PC-3 (cell line): ENCODE measurements at regions not wholly inside any gene's neighbourhood (a gene's known extent, or its start where the extent isn't known, plus 50 kb on each side); places are given as distances from the start of the nearest gene placed in this dataset.

ENCODE experiments used
- ATAC-seq: fragments of 200-7000 bp; cut with Tn5 transposase; 2 replicates; pipeline ENCODE4 v1.9.1; 2020; ENCODE audit warnings: mild to moderate bottlenecking, moderate library complexity
- BruUV-seq: library from RNA; stranded (reverse); fragments of 400-500 nt; replicated peaks from 2 replicates; lab custom pipeline; 2021; lab: Mats Ljungman, UMichigan
- CTCF ChIA-PET: fragments of 300-600 bp; sonication (Branson Sonifier 250); formaldehyde crosslinking; loops from one replicate; lab custom pipeline; 2022; ENCODE audit warnings: antibody characterized with exemption; lab: Charles Lee
- POLR2A ChIA-PET: fragments of 300-600 bp; sonication (Branson Sonifier 250); formaldehyde crosslinking; loops from one replicate; lab custom pipeline; 2022; ENCODE audit warnings: antibody characterized with exemption; ENCODE audit not compliant: unreplicated experiment; lab: Charles Lee
- DNase-seq: peaks from one replicate; pipeline ENCODE4 v3.0.0-alpha.2; 2015
- H2AFZ ChIP-seq: fragments of 300-600 bp; sonication (generic); 2 replicates; pipeline ENCODE4 v1.6.0; 2016; ENCODE audit warnings: antibody characterized with exemption, low read length
- H3F3A ChIP-seq: fragments of 300-600 bp; sonication (generic); one replicate; pipeline ENCODE4 v1.6.0; 2017; ENCODE audit warnings: antibody characterized with exemption, low read length, control low read depth, mild to moderate bottlenecking; ENCODE audit not compliant: unreplicated experiment
- H3K27ac ChIP-seq: fragments of 300-600 bp; sonication (generic); 2 replicates; pipeline ENCODE4 v1.5.1; 2016; ENCODE audit warnings: mild to moderate bottlenecking, low read length
- H3K27me3 ChIP-seq: fragments of 300-600 bp; sonication (generic); 2 replicates; pipeline ENCODE4 v1.6.1; 2016; ENCODE audit warnings: low read length, mixed read lengths
- H3K36me3 ChIP-seq: fragments of 300-600 bp; sonication (generic); 2 replicates; pipeline ENCODE4 v1.6.1; 2016; ENCODE audit warnings: low read depth, mixed run types, low read length, mixed read lengths
- H3K4me1 ChIP-seq: fragments of 300-600 bp; sonication (generic); 2 replicates; pipeline ENCODE4 v1.5.1; 2016; ENCODE audit warnings: low read length; ENCODE audit not compliant: insufficient read depth
- H3K4me2 ChIP-seq: fragments of 300-600 bp; sonication (generic); 2 replicates; pipeline ENCODE4 v1.6.0; 2016; ENCODE audit warnings: low read length
- H3K4me3 ChIP-seq: fragments of 300-600 bp; sonication (generic); 2 replicates; pipeline ENCODE4 v1.5.1; 2016; ENCODE audit warnings: mild to moderate bottlenecking, low read length, mixed read lengths
- H3K79me2 ChIP-seq: fragments of 300-600 bp; sonication (generic); 2 replicates; pipeline ENCODE4 v1.6.1; 2017; ENCODE audit warnings: low read length, mixed read lengths
- H3K9ac ChIP-seq: fragments of 300-600 bp; sonication (generic); 2 replicates; pipeline ENCODE4 v1.6.0; 2016; ENCODE audit warnings: mild to moderate bottlenecking, low read length
- H3K9me2 ChIP-seq: fragments of 300-600 bp; sonication (generic); replicated peaks from 2 replicates; pipeline ENCODE4 v1.6.1; 2016; ENCODE audit warnings: mixed run types, low read length, mixed read lengths
- H3K9me3 ChIP-seq: fragments of 300-600 bp; sonication (generic); 2 replicates; pipeline ENCODE4 v1.6.1; 2016; ENCODE audit warnings: low read length, mixed read lengths
- H4K20me1 ChIP-seq: fragments of 300-600 bp; sonication (generic); 2 replicates; pipeline ENCODE4 v1.6.1; 2016; ENCODE audit warnings: low read length, mixed read lengths
- EZH2 ChIP-seq: fragments of 300-600 bp; sonication (generic); IDR thresholded peaks from one replicate; pipeline ENCODE4 v1.6.1; 2017; ENCODE audit warnings: antibody characterized with exemption, mild to moderate bottlenecking, low read length; ENCODE audit not compliant: unreplicated experiment
- EZH2phosphoT487 ChIP-seq: fragments of 300-600 bp; sonication (generic); IDR thresholded peaks from 2 replicates; pipeline ENCODE4 v1.6.1; 2018; ENCODE audit warnings: mild to moderate bottlenecking, antibody characterized with exemption, low read length, borderline replicate concordance
- intact Hi-C: fragments of 100-400 bp; cut with micrococcal nuclease; formaldehyde crosslinking; loops from 2 replicates; pipeline ENCODE4 v1.9.0; 2023
- TF ChIP-seq, protein P1 (sequence below): fragments of 300-600 bp; sonication (generic); conservative IDR thresholded peaks from 2 replicates; pipeline ENCODE4 v1.5.1; 2017; ENCODE audit warnings: antibody characterized with exemption, low read depth, mild to moderate bottlenecking, low read length

DNA sequence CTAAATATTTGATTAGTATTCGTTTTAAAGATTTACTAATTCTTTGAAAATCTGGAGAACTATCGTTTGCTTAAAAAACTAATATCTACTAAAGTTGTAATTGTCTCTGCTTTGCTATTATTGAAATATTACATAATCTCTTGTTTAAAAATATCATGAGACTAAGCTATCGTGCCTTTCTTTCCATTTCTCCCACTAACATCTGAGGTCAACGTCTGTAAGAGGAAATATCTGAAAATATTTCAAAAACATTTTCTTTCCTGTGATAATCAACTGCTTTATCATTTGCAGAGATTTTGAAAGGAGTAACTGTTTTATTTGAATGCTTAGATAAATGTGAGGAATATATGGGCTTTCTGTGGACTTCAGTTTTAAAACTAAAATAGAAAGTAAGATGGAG is 694.1 kb downstream of the USP25 start:
- H3K36me3 ChIP-seq, result no peaks in the 10 kb centered on the region
- ChIA-PET CTCF (no interaction called here), POLR2A (no interaction called here)
- no TSS peak for BruUV-seq
- H3K4me3 ChIP-seq, result no peak overlapping the region
- H3F3A ChIP-seq, result no peaks in the 10 kb centered on the region
- intact Hi-C loops, result no loop called here
- no peaks in the 10 kb centered on the region for H3K9me2 ChIP-seq
- no peaks in the 10 kb centered on the region for H3K79me2 ChIP-seq
- TF ChIP-seq, protein P1, sequence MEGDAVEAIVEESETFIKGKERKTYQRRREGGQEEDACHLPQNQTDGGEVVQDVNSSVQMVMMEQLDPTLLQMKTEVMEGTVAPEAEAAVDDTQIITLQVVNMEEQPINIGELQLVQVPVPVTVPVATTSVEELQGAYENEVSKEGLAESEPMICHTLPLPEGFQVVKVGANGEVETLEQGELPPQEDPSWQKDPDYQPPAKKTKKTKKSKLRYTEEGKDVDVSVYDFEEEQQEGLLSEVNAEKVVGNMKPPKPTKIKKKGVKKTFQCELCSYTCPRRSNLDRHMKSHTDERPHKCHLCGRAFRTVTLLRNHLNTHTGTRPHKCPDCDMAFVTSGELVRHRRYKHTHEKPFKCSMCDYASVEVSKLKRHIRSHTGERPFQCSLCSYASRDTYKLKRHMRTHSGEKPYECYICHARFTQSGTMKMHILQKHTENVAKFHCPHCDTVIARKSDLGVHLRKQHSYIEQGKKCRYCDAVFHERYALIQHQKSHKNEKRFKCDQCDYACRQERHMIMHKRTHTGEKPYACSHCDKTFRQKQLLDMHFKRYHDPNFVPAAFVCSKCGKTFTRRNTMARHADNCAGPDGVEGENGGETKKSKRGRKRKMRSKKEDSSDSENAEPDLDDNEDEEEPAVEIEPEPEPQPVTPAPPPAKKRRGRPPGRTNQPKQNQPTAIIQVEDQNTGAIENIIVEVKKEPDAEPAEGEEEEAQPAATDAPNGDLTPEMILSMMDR, result no peak
- TF ChIP-seq EZH2phosphoT487, result no peak
- TF ChIP-seq EZH2, result no peak
- DNase-seq (no peak), ATAC-seq (no peak)
- H3K27ac ChIP-seq, result no peak overlapping the region
- H3K27me3 ChIP-seq, result peaks cover 25% of the 10 kb centered on the region
- no peaks in the 10 kb centered on the region for H3K9me3 ChIP-seq
- no peak overlapping the region for H3K9ac ChIP-seq
- no peak overlapping the region for H2AFZ ChIP-seq
- no peaks in the 10 kb centered on the region for H3K4me1 ChIP-seq
- no peaks in the 10 kb centered on the region for H4K20me1 ChIP-seq
- H3K4me2 ChIP-seq, result no peak overlapping the region

DNA sequence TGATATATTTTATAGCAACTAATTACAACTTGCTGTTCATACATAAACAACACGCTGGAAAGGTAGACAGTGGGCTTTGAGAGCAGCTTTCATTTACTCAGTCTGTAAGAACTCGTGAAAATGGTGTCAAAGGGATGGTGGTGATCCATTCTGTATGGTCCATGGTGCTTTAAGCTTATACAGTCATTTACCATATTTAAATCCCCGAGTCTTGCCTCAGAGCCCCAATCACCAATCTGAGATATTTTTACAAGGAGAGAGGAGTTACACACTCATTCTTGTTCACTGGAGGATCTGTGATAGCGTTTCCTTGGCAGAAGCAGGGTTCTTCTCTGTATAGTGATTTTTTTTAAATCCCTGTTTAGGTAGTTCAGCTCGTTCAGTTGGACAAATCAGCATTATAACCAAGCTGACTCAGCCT is 694.6 kb downstream of the USP25 start:
- Histone ChIP-seq H3K4me3 (no peak overlapping the region), H2AFZ (no peak overlapping the region), H3K27me3 (peaks cover 21% of the 10 kb centered on the region), H3K4me2 (no peak overlapping the region), H3K9me3 (no peaks in the 10 kb centered on the region), H3F3A (no peaks in the 10 kb centered on the region), H4K20me1 (no peaks in the 10 kb centered on the region), H3K36me3 (no peaks in the 10 kb centered on the region), H3K79me2 (no peaks in the 10 kb centered on the region), H3K27ac (no peak overlapping the region), H3K9ac (no peak overlapping the region), H3K9me2 (no peaks in the 10 kb centered on the region), H3K4me1 (no peaks in the 10 kb centered on the region)
- POLR2A ChIA-PET, result no interaction called here
- ATAC-seq (no peak), DNase-seq (no peak)
- CTCF ChIA-PET, result no interaction called here
- no TSS peak for BruUV-seq
- intact Hi-C loops, result no loop called here
- TF ChIP-seq EZH2, result no peak
- TF ChIP-seq, protein P1, result no peak
- TF ChIP-seq EZH2phosphoT487, result no peak

DNA sequence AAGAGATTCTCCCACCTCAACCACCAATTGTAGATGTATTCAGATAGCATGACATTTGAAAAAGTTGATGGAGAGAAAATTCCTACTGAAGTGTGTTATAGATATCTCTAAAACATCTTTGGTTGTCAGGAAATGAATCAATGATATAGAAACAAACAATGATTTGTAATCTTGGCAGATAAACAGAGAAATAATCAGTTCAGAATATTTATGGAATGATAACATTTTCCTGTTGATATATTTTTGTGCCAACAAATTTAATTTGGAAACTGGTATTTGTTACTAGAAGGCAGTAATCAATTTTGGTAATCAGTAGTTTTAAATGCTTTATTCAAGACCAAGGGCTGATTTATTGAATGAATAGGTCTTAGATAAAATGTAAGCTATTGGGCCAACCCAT is 695.6 kb downstream of the USP25 start:
- Histone ChIP-seq H3K27ac (no peak overlapping the region), H4K20me1 (no peaks in the 10 kb centered on the region), H3K4me2 (no peak overlapping the region), H3F3A (no peaks in the 10 kb centered on the region), H3K79me2 (no peaks in the 10 kb centered on the region), H3K4me3 (no peak overlapping the region), H3K36me3 (no peaks in the 10 kb centered on the region), H3K9me3 (no peaks in the 10 kb centered on the region), H3K4me1 (no peaks in the 10 kb centered on the region), H3K9ac (no peak overlapping the region), H3K27me3 (peaks cover 10% of the 10 kb centered on the region; the same call in 1 of the 2 replicates), H3K9me2 (no peaks in the 10 kb centered on the region), H2AFZ (no peak overlapping the region)
- no TSS peak for BruUV-seq
- CTCF ChIA-PET, result no interaction called here
- POLR2A ChIA-PET, result no interaction called here
- DNase-seq (no peak), ATAC-seq (no peak)
- TF ChIP-seq EZH2phosphoT487 (no peak), EZH2 (no peak)
- TF ChIP-seq, protein P1, result no peak
- intact Hi-C loops, result no loop called here
